GM12873 (cell line): ENCODE measurements at regions not wholly inside any gene's neighbourhood (a gene's known extent, or its start where the extent isn't known, plus 50 kb on each side); places are given as distances from the start of the nearest gene placed in this dataset.

ENCODE experiments used
- CTCF ChIP-seq: IDR thresholded peaks from 2 replicates; pipeline ENCODE4 v1.5.1; 2012; ENCODE audit warnings: low read depth, mild to moderate bottlenecking, moderate library complexity, low read length, control low read depth; ENCODE audit not compliant: insufficient read depth; ENCODE audit errors: missing control alignments

- TF ChIP-seq CTCF, result no peak
Measured at GRCh38 chr16:85390511-85391174, 222.5 kb upstream of the GSE1 start.

- no peak for TF ChIP-seq CTCF
Measured at GRCh38 chr16:85391175-85391707, 221.9 kb upstream of the GSE1 start.

GRCh38 chr16:85391769-85392583, 221.1 kb upstream of the GSE1 start:
- TF ChIP-seq CTCF, result no peak

GRCh38 chr16:85392756-85393673, 220.1 kb upstream of the GSE1 start:
- TF ChIP-seq CTCF, result no peak

GRCh38 chr16:85393674-85394451, 219.3 kb upstream of the GSE1 start:
- TF ChIP-seq CTCF, result peak; percentile 81

- no peak for TF ChIP-seq CTCF
Measured at GRCh38 chr16:85394456-85395206, 218.5 kb upstream of the GSE1 start.
